NCI-H2107 treated with DMSO at 0.1 percent for 48 hours (cell line): ENCODE measurements at regions not wholly inside any gene's neighbourhood (a gene's known extent, or its start where the extent isn't known, plus 50 kb on each side); places are given as distances from the start of the nearest gene placed in this dataset.

Experiments used
- DNase-seq: peaks from one replicate; lab custom pipeline; 2025; ENCODE audit not compliant: unreplicated experiment; lab: John Stamatoyannopoulos, UW

GRCh38 chr2:20150110-20150706 lies 74.7 kb downstream of the SDC1 start:
- DNase-seq = no peak

- DNase-seq = no peak
Measured at GRCh38 chr2:20149703-20150030, 75.3 kb downstream of the SDC1 start.

- DNase-seq = peak; percentile 13
Measured at GRCh38 chr2:20148923-20149702, 75.8 kb downstream of the SDC1 start.

- no peak for DNase-seq
Measured at GRCh38 chr2:20148426-20148922, 76.5 kb downstream of the SDC1 start.

GRCh38 chr2:20147351-20147750 lies 77.6 kb downstream of the SDC1 start:
- no peak for DNase-seq

- DNase-seq = no peak
Measured at GRCh38 chr2:20146401-20146800, 78.5 kb downstream of the SDC1 start.

GRCh38 chr2:20145497-20146193 lies 79.3 kb downstream of the SDC1 start:
- no peak for DNase-seq

- DNase-seq = no peak
Measured at GRCh38 chr2:20144861-20145260, 80.1 kb downstream of the SDC1 start.

- no peak for DNase-seq
Measured at GRCh38 chr2:20144196-20144595, 80.7 kb downstream of the SDC1 start.

- DNase-seq = no peak
Measured at GRCh38 chr2:20143263-20143662, 81.7 kb downstream of the SDC1 start.

- no peak for DNase-seq
Measured at GRCh38 chr2:20141806-20142205, 83.1 kb downstream of the SDC1 start.

GRCh38 chr2:20141056-20141762 lies 83.7 kb downstream of the SDC1 start:
- peak; percentile 15 for DNase-seq

GRCh38 chr2:20140321-20141055 lies 84.4 kb downstream of the SDC1 start:
- no peak for DNase-seq

GRCh38 chr2:20139407-20140172 lies 85.3 kb downstream of the SDC1 start:
- DNase-seq = no peak

GRCh38 chr2:20138696-20139095 lies 86.2 kb downstream of the SDC1 start:
- DNase-seq = no peak

- DNase-seq = no peak
Measured at GRCh38 chr2:20137884-20138283, 86.5 kb upstream of the LAPTM4A start.

- no peak for DNase-seq
Measured at GRCh38 chr2:20137131-20137571, 85.7 kb upstream of the LAPTM4A start.

GRCh38 chr2:20136149-20136548 lies 84.7 kb upstream of the LAPTM4A start:
- no peak for DNase-seq

GRCh38 chr2:20135631-20136050 lies 84.2 kb upstream of the LAPTM4A start:
- peak; percentile 50 for DNase-seq

GRCh38 chr2:20132990-20133535 lies 81.6 kb upstream of the LAPTM4A start:
- DNase-seq = no peak
